NCI-H1105 treated with DMSO at 0.1 percent for 48 hours (cell line): ENCODE measurements at regions not wholly inside any gene's neighbourhood (a gene's known extent, or its start where the extent isn't known, plus 50 kb on each side); places are given as distances from the start of the nearest gene placed in this dataset.
"Not testable (repeated sequence)": the region's sequence is repeated elsewhere in the genome, so short reads cannot be mapped to it uniquely, and the experiment has no call there.

Source experiments
- DNase-seq: peaks from one replicate; lab custom pipeline; 2025; lab: John Stamatoyannopoulos, UW

DNA sequence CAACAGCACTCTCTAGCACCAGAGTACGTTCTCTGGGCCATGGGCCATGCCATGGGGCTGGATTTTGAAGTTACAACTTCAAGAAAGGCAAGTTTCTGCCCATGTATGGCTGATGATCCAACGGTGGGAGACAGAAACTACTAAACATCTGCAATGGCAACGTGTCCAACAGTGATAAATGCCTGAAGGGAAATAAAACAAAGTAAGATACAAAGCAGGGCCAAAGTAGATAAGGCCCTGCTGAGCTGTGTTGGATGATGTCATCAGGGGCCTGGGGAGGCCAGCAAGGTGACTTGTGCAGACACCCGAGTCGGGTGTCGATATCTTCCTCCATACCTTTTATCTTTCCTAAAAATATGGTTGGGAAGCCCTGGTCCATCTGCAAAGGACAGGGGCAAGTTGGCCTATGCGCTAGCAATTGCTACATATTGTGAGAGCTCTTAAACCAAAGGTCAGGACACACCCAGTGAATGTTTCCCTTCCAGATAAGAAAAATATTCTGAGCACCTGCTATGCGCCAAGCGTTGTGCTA, 487.2 kb downstream of the MN1 start:
- DNase-seq, result no peak

DNA sequence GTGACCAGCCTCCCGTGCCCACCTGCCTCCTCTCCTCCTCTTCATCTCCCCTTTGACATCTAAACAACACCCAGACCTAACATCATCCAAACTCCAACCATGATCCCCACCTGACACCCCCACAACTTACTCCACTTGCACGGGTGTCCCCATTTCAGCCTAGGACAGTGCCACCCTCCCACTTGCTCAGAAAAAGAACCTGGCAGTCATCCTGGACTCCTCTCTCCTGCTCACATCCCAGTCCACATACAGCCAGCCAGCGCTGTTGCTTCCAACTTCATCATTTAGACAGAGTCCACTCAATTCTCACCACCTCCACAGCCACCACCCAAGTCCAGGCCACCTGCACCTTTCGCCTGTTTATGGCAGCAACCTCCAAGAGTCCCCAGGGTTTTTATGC, 485.7 kb downstream of the MN1 start:
- no peak for DNase-seq

DNA sequence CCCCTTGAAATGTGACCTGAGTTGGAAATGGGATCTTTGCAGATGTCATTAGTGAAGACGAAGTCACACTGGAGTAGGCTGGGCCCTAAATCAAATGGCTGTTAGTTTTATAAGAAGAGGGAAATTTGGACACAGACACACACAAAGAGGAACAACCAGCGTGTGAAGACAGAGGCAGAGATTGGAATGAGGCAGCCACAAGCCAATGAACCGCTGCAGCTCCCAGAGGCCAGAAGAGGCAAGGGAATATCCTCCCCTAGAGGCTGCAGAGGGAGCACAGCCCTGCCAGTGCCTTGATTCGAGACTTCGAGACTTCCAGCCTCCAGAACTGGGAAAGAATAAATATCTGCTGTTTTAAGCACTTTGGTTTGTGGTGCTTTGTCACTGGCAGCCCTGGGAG, 484.5 kb downstream of the MN1 start:
- DNase-seq, result no peak

DNA sequence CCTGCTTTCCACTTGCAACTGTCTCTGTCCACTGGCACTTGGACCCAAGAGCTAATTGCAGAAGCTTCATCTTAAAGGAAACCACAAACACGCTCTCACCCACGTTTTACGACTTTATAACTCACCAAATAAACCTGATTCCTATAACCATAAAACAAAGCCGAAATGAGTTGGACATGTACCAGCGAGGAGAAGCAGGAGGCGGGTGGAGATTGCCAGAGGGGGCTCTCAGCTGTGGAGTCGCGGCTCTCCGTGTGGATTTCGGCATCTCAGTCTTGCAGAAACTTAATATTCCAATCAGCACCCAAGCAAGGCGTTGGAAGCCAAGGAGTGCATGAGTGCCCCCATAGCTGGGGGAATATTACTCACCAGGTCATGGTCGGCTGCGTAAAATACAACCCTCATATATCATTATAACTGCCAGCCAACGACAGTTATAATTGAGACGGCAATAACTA, 483.6 kb downstream of the MN1 start:
- DNase-seq, result no peak

GRCh38 chr22:27318516-27318915, 483.0 kb downstream of the MN1 start:
- DNase-seq, result no peak

- no peak for DNase-seq
These were observed 477.9 kb downstream of the MN1 start for GRCh38 chr22:27323661-27324060.

DNA sequence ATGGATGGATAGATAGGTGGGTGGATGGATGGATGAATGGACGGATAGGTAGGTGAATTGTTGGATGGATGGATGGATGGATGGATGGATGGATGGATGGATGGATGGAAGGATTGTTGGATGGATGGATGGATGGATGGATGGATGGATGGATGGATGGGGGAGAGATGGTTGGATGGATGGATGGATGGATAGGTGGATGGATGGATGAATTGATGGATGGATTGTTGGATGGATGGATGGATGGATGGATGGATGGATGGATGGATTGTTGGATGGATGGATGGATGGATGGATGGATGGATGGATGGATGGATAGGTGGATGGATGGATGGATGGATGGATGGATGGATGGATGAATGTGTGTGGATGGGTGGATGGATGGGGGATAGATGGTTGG, 476.6 kb downstream of the MN1 start:
- not testable (repeated sequence) for DNase-seq

- DNase-seq, result no peak
These were observed 474.1 kb downstream of the MN1 start for GRCh38 chr22:27327497-27327896.

DNA sequence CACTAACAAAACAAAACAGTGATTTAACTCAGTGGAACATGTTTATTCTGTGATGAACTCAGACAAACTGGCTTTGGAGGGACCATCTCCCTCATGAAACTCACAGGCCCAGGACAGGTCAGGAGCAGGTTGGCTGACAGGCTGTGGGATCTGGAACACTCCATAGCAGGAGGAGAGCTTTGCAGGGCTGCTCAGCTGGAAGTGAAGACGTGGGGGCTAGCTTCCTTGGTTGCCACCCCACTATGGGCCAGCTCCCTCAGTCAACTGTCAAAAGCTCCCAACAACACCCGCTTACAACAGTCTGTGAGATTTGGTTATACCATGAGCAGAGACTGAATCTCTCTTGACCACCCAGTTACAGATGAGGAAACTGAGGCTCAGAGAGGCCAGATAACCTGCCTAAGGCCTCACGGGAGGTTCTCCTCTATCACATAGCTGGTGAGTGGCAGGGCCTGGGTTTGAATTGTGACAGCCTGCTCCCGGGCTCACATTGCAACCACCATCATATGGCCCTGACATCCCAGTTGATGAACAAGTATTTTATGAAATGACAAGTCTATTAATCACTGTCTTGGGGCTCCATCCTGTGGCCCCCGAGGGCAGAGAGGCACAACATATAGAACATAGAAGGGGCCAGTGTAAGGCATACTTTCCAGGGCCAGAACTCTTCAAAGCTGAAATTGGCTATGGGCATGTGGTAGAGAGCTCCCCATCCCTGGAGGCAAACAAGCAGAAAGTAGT, 473.4 kb downstream of the MN1 start:
- DNase-seq, result no peak

DNA sequence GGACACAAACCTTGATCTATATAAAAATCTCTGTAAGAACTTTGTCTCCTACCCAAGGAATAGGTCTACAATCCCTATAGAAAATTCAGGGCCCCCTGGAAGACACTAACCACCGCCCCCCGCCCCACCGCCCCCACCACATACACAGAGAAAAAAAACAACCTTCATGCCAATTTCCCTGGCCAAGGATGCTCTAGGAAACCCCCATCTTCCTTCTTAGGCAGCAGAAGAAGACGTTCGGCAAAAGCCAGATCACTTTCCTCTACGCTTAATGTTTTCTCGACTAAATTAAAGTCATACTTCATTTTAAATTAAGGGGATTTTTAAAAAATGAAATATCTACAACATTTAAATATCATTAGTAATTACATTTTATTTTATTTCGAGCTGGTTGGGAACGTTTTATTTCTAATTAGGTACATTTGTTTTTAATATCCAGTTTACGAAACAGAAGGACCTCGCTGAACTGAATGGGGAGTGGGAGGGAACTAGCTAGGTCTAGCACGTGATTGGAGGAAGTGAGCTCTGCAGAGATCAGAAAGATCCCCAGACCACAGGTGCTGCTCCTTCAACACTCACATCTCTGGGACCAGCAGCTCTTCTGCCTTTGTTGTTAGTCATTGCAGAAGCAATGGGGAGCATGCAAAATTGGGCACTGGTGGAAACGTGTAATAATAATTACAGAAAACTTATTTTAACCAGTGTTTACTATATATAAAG, 472.3 kb downstream of the MN1 start:
- DNase-seq, result no peak

DNA sequence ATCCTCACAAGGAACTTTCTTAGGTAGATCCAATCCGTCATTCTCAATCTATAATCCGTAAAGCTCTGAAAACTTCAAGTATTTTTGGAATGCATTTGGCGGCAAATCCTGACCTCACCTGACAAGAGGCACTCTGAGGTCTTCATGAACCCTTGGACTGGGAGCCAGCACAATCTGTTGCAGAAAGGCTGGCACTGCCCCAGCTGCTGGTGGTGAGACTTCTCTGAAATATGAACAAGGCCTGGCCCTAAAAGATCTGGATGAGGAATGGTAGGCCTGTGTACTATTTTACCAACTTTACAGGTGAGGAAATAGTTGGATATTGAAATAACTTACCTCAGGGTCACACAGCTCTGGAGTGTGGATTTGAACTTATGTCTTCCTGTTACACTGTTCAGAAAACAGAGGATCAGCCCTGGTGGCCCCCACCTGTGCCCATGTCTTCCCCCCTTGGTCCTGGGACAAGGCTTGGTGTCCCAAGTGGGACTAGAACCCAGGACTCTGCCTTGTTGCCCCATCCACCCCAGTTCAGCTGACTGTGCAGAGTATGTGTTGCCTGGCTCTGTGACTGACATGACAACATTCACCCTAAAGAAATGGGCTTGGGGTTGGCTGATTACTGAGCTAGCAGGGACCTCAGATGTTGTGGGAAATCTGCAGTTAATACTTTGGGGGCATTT, 471.4 kb downstream of the MN1 start:
- no peak for DNase-seq

DNA sequence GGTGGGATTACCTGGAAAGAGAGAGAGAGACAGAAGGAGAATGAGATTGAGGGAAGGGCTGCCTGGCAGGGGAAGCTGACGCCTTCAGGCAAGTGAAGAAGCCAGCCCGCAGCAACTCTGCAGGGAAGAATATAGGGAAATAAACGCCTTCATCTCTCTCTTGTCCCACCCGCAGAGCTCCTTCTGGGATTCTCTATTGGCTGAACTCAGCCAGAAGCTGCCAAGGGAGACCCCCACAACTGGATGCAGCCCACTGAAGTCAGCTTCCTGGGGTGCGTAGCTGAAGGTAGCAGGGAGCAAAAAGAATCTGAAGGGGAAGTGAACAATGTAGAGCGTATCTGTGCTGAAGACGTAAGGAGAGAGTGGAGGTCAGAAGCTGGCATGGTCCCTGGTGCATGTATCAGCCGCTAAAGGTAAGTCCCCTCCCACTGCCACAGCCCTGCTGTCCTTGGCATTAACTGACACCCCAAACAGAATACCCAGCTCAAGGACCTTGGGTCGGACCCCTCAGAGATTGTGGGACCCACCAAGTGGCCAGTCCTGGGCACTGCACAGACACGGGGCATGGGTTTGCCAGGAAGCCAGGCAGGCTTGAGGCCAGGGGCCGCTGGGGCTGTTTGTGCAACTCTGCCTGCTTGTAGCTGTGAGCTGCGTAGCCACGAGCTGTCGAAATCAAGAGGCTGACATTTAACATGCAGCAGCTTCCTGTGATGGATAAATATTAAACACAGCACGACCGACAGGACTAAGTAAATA, 469.9 kb downstream of the MN1 start:
- DNase-seq, result no peak

- DNase-seq, result no peak
These were observed 466.4 kb downstream of the MN1 start for GRCh38 chr22:27335102-27335660.

DNA sequence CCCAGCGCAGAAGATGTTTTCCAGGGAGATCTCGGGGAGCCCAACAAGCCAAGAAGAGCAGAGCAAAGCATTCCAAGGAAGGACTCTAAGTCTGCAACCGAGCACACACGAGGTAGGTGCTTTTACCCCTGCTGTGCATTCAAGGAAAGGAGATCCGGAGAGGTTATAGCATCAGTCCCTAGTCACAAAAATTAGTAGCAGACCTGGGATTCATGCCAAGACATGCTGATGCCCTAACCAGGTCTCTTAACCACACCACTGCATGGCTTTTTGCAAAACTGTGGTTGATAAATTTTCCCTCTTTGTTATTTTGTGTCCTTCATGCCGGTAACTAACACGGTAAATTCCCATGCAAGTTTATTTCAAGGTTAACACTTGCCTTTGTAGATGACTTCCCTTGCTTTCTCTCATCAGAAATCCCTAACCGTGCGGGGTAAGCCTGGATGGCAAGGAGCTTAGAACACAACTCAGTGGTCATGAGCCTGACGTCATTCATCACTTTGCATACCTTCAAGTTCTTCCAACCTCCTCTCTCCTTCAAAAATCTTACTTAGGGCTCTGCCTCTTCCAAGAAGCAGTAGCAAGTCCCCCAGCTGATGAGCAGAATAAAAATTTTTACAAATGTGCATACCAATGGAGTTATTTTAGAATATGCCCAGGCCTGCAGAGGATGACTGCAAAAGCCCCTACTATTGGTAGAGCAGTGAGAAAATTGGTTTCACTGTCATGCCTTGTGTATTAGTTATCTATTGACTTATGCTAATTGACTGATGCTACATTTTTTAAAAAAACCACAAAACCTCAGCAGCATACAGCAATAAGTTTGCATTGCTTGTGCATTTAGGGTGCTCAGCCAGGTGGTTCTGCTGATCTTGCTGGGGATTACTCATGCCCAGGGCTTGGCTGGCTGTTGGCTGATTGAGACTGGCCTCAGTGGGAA, 465.1 kb downstream of the MN1 start:
- DNase-seq, result no peak

DNA sequence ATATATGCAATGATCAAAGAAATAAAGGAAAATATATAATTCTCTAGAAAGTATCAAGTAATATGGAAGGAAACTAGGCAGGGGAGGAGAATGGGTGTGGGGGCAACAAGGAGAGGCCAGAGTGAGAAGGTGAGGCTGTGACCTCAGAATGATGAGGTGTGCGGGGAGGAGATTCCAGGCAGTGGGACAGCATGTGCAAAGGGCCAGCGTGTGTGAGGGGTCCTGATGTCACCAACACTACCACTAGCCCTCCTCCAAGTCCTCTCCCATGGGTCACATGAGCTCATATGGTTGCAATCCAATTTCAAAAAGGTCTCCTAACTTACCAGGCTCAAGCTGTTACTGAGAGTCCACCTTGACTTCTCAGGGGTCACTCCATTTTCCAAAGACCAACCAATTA, 463.9 kb downstream of the MN1 start:
- no peak for DNase-seq

DNA sequence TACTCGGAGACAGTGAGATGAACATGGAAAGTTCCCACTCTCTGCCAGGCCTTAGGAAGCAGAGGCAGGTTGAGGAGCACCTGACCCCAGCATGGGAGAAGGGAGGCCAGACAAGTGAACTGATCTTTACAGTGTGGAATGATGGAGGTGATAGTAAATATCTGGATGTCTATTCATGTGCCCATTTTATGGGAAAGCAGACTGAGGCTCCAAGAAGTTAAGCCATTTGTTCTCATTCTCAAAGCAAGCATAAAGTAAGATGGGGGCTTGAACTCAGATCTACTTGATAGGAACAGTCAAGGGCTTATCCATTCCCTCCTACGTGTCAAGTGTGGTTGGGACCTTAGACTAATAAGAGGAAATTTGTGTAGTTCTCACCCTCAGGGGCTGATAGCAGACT, 461.5 kb downstream of the MN1 start:
- no peak for DNase-seq

DNA sequence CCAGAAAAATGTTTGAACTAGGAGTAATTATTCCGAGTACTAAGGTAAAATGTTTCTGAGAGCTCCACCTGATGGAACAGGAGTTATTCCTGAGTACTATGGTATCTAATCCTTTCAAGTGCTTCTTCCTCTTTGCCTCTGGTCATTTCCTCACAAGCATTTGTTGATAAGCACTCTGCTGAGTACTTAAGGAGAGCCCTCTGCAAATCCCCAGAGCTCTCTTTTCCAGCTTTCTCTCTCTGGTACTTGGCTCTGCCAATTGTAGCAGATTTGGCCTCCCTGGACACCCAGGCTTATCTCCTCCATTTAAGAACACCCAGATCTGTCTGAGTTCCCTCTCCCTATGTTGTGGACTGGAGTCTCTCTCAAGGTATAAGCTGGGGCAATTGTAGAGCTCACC, 457.0 kb downstream of the MN1 start:
- DNase-seq, result no peak

- no peak for DNase-seq
These were observed 455.9 kb downstream of the MN1 start for GRCh38 chr22:27345691-27346090.

- DNase-seq, result no peak
These were observed 453.6 kb downstream of the MN1 start for GRCh38 chr22:27347951-27348350.

- DNase-seq, result no peak
These were observed 452.9 kb downstream of the MN1 start for GRCh38 chr22:27348634-27349033.

GRCh38 chr22:27349456-27349855, 452.1 kb downstream of the MN1 start:
- no peak for DNase-seq
